ENCODE measurements at regions not wholly inside any gene's neighbourhood (a gene's known extent, or its start where the extent isn't known, plus 50 kb on each side); places are given as distances from the start of the nearest gene placed in this dataset.
A peak's percentile ranks its signal among the peaks of the same experiment; 100 is the strongest.
"Not testable (repeated sequence)": the region's sequence is repeated elsewhere in the genome, so short reads cannot be mapped to it uniquely, and the experiment has no call there.

GRCh38 chr2:194725169-194725568 lies 931.9 kb upstream of the SLC39A10 start:
- no peak for DNase-seq

DNA sequence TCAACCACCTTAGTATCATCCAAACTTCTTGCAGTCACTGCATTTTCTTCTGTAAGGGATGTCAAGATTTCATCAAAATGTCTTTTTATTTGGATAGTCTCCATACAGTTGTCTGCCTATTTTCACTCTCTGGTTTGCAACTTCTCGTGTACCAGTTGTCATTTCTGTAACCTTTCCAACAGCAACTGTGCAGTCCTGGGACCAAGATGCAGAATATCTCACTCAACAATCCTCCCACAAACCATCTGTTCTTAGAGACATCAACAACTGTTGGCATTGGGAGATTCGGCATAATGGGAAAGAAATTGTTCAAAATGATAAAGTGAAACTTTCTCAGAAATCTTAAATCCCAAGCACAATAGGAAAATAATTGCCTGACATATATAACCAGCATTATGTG lies 933.6 kb upstream of the SLC39A10 start:
- no peak for DNase-seq

- DNase-seq, result no peak
These were observed 935.8 kb upstream of the SLC39A10 start for GRCh38 chr2:194721227-194721626.

- DNase-seq, result no peak
These were observed 936.6 kb upstream of the SLC39A10 start for GRCh38 chr2:194720462-194720861.

DNA sequence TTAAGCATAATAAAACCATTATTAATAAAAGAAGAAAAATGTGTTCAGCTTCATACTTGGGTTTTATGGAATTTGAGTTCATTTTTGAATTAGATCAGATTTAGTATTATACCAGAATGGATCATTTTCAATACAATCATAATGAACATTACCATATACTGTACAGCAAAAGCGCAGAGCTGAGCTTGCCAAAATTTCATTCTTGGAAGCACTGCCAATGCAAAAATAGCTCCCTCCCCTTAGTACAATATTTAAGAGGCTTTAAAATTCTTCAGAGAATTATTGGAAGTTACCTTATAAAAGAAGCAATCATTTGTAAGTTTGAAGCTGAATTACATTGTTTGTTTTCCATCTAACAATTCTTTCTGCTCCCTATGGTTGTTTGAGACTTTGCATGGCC lies 938.1 kb upstream of the SLC39A10 start:
- no peak for DNase-seq

GRCh38 chr2:194714541-194714940 lies 942.5 kb upstream of the SLC39A10 start:
- DNase-seq, result no peak

DNA sequence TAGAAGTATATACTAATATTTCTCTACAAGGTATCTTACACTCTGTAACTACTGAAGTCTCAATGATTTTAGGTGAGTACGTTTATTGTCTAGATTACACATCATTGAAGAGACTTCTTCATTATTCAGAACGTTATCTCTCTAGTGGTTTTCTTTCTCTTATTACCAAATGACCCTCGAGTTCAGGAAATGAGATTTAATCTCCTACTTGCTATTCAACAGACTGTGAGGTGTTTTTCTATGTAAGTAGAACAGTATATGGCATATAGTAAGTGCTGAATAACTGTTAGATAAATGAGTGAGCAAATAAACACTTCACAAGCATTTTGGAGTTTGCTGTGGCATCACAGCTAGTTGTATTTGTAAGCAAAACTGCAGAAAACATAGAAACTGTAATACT lies 947.2 kb upstream of the SLC39A10 start:
- peak; percentile 13 for DNase-seq

GRCh38 chr2:194706179-194706578 lies 950.8 kb upstream of the SLC39A10 start:
- no peak for DNase-seq

- no peak for DNase-seq
These were observed 951.6 kb upstream of the SLC39A10 start for GRCh38 chr2:194705398-194705797.

GRCh38 chr2:194700726-194701125 lies 956.3 kb upstream of the SLC39A10 start:
- no peak for DNase-seq

DNA sequence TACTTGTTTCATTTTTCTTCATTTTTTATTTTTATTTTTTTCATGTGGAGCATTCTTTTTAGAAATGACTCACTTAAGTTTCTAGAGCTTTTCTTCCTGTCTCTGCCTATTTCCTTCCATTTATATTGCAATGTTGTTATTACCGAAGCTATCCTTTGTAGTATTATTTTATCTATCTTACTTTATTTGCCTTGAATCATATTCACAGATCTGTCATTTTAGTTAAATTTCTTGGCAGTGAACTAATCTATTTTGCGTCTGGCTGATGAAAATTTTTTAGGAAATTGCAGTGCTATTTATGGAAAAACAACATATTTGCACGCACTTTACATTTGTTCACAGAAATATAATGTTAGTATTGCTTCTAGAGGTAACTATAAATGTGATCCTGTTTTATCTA lies 956.9 kb upstream of the SLC39A10 start:
- no peak for DNase-seq

GRCh38 chr2:194698012-194698411 lies 959.0 kb upstream of the SLC39A10 start:
- peak; percentile 19 for DNase-seq

DNA sequence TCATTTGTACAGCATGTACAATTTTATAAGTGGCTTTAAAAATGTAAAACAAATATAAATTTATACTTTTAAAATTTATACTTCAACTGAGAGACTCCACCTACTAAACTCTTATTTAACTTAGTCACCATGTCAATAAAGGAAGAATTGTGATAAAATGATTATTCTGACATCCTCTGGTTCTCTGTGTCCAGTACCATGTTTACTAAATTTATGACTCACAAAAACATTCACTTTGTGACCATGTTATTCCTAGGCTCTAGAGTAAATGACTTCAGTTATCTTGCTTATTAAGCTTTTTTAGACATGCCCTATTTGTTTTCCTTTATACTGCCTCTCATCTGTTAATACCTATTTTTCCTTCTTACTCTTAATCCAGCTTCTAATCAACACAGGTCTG lies 959.6 kb upstream of the SLC39A10 start:
- no peak for DNase-seq

GRCh38 chr2:194696690-194697089 lies 960.3 kb upstream of the SLC39A10 start:
- no peak for DNase-seq

- no peak for DNase-seq
These were observed 970.5 kb upstream of the SLC39A10 start for GRCh38 chr2:194686569-194686968.

- DNase-seq, result no peak
These were observed 983.0 kb upstream of the SLC39A10 start for GRCh38 chr2:194674043-194674442.

DNA sequence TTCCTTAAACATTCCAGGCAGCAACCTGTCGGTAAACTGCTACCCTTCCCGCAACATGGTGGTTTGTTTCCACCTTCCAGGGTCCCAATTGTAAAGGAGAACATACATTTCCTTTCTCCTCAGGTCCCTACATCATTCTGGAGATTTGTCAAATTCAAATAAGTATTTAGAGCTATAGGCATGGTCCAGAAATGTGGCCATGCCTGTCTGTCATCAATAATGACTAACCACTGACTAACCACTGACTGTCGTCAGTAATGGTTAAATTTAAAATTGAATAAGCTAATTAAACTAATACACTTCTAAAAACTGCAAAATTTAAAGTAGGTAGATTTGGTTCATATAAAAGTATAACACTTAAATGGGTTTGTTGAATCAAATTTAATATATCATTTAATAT lies 984.0 kb upstream of the SLC39A10 start:
- no peak for DNase-seq

DNA sequence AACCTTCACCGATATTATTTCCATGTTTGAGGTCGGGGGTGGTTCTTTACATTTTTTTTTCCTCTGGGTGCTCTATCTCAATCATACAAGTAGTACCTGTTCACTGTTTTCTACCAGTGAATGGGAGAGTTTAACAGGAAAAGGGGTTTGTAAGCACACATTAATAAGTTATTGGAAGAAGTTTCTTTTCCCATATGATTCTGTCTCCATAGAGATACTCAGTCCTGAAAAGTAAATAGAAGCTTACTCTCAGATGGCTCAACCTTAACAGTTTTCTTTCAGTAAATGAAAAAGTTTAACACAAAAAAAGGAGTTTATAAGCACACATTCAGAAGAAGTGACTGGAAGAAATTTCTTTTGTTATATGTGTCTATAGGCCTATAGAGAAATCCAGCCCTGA lies 995.6 kb upstream of the SLC39A10 start:
- DNase-seq, result no peak

DNA sequence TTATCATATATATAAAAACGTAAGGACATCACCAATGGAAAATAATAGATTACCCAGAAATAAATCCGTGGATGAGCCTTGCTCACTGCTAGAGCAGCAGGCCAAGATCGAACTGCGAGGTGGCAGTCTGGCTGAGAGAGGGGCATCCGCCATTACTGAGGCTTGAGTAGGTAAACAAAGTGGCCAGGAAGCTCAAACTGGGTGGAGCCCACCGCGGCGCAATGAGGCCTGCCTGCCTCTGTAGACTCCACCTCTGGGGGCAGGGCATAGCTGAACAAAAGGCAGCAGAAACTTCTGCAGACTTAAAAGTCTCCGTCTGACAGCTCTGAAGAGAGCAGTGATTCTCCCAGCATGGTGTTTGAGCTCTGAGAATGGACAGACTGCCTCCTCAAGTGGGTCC lies 1018.0 kb upstream of the SLC39A10 start:
- not testable (repeated sequence) for DNase-seq

DNA sequence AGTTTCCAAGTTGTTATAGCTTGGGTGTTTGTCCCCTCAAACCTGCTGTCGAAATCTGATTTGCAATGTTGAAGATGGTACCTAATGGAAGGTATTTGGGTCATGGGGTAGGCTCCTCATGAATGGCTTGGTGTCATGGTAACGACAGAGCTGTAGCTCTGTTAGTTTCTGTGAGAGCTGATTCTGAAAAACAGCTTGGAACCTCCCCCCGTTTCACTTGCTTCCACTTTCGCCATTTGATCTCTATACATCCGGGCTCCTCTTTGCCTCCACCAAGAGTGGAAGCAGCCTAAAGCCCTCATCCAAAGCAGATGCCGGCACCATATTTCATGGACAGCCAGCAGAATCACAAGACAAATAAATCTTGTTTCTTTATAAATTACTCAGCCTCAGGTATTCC lies 1035.1 kb upstream of the SLC39A10 start:
- DNase-seq, result no peak

DNA sequence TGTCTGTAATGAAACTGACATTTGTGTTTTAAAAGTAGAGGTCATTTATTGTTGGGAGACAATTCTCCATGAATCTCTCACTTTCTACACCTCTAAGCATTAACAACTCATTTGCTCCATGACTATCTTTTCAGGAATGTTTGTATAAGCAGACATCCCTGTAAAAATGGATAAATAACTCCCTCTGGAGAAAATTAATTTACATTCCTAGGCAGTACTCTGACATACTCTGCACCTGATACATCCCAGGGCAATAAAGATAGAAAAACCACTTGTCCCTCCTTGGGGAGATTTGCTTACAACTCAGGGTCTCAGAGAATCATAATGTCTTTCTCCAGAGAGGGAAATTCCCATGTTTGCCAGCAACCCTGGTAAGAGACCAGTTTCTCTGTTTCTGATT lies 1037.7 kb upstream of the SLC39A10 start:
- DNase-seq, result no peak

DNA sequence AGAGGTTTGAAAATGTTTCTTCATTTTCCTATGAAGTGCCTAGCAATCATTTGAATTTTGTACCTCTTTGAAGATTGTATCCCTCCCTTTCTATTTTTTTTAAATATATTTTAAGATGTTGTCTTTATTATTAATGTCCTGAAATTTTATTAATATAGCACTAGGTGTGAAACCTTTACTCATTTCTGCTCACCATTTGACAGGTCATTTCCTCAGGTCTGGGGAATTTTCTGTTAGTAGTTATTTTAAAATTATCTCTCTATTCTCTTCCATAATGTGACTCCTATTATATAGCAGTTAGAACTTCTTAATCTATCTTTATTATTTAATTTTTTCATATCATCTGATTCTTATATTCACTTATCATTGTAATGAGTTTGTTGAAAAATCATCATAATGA lies 1038.6 kb upstream of the SLC39A10 start:
- no peak for DNase-seq

DNA sequence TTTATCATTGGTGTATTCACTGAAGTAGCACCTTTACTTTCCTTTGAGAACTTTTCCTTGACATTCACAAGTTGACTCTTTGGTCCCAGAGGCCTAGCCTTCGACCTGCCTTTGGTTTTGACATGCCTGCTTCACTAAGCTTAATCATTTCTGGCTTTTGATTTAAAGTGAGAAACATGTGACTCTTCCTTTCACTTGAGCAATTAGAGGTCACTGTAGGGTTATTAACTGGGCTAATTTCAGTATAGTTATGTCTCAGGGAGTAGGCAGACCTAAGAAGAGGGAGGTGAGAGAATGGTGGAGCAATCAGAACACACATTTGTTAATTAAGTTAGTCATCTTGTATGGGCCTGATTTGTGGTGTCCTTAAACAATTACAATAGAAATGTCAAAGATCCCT lies 1040.7 kb upstream of the SLC39A10 start:
- no peak for DNase-seq

- DNase-seq, result no peak
These were observed 1046.7 kb upstream of the SLC39A10 start for GRCh38 chr2:194610297-194610696.

DNA sequence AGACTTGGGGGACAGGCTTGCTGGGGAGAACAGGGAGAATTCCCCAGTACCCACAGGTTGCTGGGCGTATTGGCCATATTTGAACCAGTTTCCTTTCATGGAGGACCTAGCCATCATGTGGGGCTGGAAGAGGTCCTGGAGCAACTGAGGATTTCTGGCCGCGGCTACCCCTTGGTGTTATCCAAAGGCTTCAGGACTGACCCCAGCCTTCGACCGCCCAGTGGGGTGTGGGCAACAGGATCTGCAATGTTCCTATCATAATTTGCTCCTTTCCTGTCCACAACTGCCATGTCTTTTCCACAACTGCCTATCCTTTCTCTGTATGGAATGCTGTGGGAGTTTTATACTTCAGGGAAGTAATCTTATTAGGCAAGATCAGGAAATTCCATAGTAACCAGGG lies 1053.6 kb upstream of the SLC39A10 start:
- no peak for DNase-seq

DNA sequence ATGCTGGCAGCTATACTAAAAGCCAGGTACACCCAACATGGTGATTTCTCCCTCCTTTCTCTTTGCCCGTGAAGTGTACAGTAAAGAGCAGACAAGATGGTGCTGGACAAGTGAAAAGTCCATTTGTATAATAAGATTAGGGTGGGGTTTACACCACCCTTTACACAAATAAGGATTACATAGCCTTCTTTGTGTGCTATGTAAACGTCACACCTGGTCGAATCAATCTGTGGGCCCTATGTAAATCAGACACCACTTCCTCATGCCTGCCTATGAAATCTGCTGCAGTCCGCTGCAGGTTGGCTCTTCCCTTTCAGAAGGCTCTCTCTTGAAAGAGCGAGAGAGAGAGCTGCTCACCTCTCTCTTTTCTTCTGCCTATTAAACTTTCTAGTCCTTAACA lies 1054.3 kb upstream of the SLC39A10 start:
- DNase-seq, result no peak

Data from NCI-H510A treated with DMSO at 0.1 percent for 48 hours (cell line).